Duodenal mucosa (tissue), 2 donors: ENCODE measurements at regions not wholly inside any gene's neighbourhood (a gene's known extent, or its start where the extent isn't known, plus 50 kb on each side); places are given as distances from the start of the nearest gene placed in this dataset.

Source experiments
- H3K27ac ChIP-seq: one replicate; pipeline ENCODE4 v1.7.0; 2013; ENCODE audit warnings: low read depth, low read length
- H3K27me3 ChIP-seq, 2 donors: one replicate each; pipeline ENCODE4 v1.7.0; 2013; ENCODE audit warnings: low read length in 2 of 2, control low read depth in 1 of 2; ENCODE audit not compliant: insufficient read depth in 2 of 2, control insufficient read depth in 1 of 2
- H3K36me3 ChIP-seq, 2 donors: one replicate each; pipeline ENCODE4 v1.7.0; 2013; ENCODE audit warnings: low read length in 2 of 2, control low read depth in 1 of 2; ENCODE audit not compliant: insufficient read depth in 2 of 2, control insufficient read depth in 1 of 2
- H3K4me1 ChIP-seq, 2 donors: one replicate each; pipeline ENCODE4 v1.7.0; 2013; ENCODE audit warnings: low read length in 2 of 2, control low read depth in 1 of 2; ENCODE audit not compliant: insufficient read depth in 2 of 2, control insufficient read depth in 1 of 2
- H3K4me3 ChIP-seq, 2 donors: one replicate each; pipeline ENCODE4 v1.7.0; 2013; ENCODE audit warnings: low read length in 2 of 2, low read depth in 1 of 2
- H3K9ac ChIP-seq, 2 donors: one replicate each; pipeline ENCODE4 v1.7.0; 2013; ENCODE audit warnings: low read length in 2 of 2, low read depth in 1 of 2
- H3K9me3 ChIP-seq, 2 donors: one replicate each; pipeline ENCODE4 v1.7.0; 2013; ENCODE audit warnings: low read length in 2 of 2, control low read depth in 1 of 2; ENCODE audit not compliant: control insufficient read depth in 1 of 2

DNA sequence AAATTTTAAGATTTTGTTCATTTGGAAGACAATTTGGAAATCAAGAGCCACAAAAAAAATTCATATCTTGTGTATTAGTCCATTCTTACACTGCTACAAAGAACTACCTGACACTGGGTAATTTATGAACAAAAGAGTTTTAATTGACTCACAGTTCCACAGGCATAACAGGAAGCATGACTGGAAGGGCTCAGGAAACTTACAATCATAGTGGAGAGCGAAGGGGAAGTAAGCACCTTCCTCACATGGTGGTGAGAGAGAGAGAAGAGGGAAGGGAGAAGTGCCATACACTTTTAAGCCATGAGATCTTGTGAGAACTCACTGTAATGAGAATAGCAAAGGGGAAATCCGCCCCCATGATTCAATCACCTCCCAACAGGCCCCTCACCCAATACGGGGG is 274.4 kb downstream of the KCNN2 start:
- Histone ChIP-seq H3K9me3 (no peaks in the 10 kb centered on the region), H3K4me3 (no peak overlapping the region), H3K27ac (no peak overlapping the region), H3K36me3 (no peaks in the 10 kb centered on the region), H3K27me3 (no peaks in the 10 kb centered on the region), H3K4me1 (no peaks in the 10 kb centered on the region), H3K9ac (no peak overlapping the region)

DNA sequence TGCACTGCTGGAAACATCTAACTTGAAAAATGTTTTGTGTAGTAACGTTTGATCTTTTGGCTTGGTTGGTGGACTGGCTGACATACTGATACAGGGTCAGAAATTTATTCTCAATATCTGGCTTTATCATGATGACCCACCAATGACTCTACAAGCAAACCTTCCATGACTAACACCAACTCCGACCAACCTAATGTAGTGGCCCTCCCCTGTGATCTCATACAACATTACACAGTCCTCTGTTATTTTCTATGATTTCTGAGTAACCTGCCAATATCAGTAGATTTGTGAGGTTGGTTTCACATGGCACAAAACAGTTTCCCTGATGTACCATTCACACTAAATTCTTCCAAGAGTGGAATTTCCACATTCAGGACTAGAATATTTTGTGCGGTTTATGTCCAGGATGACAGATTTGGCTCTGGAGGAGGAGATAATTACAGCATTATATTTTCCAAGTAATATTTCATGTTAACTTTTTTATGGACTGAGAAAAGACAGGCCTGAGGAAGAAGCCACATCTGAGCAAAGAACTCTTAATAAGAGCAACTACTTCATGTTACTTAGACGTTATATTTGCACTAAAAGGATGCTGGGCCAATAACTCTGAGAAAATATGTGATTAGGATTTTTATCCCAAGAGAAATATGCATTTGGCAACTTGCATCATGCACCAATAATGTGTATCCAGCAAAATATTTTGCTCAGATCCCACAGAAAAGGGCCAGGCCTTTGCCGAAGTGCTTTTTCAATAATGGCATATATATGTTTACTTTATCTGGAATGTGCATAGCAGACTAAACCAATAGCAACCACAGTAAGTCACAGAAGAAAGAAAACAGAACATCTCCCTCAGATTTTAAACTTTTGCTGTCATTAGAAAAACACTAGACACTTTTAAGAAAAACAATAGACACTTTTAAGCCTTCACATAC is 273.4 kb downstream of the KCNN2 start:
- Histone ChIP-seq H3K9me3 (no peaks in the 10 kb centered on the region), H3K27ac (no peak overlapping the region)

DNA sequence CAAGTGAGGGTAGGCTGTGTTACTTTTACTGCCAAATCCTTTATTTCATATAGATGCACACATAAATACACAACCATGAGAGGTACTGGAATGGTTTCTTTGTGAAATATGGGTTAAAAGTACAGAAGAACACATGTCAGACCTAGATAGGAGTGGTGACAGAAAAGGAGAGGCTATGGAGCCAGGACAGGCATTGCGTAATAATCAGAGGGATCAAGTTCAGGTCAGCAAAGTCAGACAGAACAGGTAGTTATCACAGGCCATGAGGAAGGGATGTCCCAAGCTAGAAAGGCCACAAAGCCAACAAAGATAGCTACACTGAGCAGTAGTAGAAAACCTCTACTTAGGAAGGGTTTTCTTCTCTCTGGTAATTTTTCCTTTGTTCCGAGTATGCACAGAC is 272.6 kb downstream of the KCNN2 start:
- Histone ChIP-seq H3K9me3 (no peaks in the 10 kb centered on the region), H3K27ac (no peak overlapping the region), H3K36me3 (no peaks in the 10 kb centered on the region), H3K27me3 (no peaks in the 10 kb centered on the region), H3K4me1 (no peaks in the 10 kb centered on the region), H3K9ac (no peak overlapping the region), H3K4me3 (no peak overlapping the region)

More for the DNA sequence above, 273.4 kb downstream of the KCNN2 start:
- no peaks in the 10 kb centered on the region for H3K36me3 ChIP-seq
- H3K4me3 ChIP-seq = no peak overlapping the region
- no peaks in the 10 kb centered on the region for H3K4me1 ChIP-seq
- H3K27me3 ChIP-seq = no peaks in the 10 kb centered on the region
- no peak overlapping the region for H3K9ac ChIP-seq

DNA sequence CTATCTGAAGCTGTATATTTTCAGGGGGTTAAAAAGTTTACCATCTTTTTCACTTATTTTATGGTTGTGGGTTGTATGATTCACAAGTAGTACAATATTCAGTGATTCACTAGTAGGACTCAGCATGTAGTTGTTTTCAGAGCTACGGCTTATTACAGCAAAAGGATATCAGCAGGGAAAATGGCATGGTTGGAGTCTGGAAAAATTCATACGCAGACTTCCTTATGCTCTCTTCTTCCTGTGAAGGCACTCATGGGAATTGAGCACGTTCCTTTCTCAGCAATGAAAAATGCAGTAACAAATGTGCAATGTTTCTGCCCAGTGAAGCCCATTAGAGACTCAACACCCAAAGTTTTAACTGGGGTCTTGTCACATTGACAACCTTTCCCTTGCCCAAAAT is 250.5 kb downstream of the KCNN2 start:
- Histone ChIP-seq H3K4me1 (no peaks in the 10 kb centered on the region), H3K36me3 (no peaks in the 10 kb centered on the region), H3K9ac (no peak overlapping the region), H3K27ac (no peak overlapping the region), H3K4me3 (no peak overlapping the region), H3K27me3 (no peaks in the 10 kb centered on the region), H3K9me3 (peaks cover under 1 to 6% of the 10 kb centered on the region in 2 donors)

DNA sequence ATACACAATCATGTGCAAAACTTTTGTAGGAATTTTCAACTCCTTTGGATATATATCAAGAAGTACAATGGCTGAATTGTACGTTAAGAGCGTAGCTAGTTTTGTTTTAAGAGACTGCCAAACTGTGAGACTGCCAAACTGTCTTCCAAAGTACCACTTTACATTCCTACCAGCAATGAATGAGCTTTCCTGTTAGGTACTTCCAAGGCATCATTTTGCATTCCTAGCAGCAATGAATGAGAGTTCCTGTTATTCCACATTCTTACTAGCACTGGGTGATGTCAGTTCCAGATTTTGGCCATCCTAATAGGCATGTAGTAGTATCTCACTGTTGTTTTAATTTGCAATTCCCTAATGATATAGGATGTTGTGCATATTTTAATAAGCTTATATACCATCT is 219.3 kb downstream of the KCNN2 start:
- H3K9me3 ChIP-seq = peaks cover 0 to 11% of the 10 kb centered on the region in 2 donors
- H3K27me3 ChIP-seq = no peaks in the 10 kb centered on the region
- H3K36me3 ChIP-seq = no peaks in the 10 kb centered on the region
- no peak overlapping the region for H3K27ac ChIP-seq
- no peak overlapping the region for H3K4me3 ChIP-seq
- no peak overlapping the region for H3K9ac ChIP-seq
- no peaks in the 10 kb centered on the region for H3K4me1 ChIP-seq

- no peak overlapping the region for H3K9ac ChIP-seq
- no peak overlapping the region for H3K4me3 ChIP-seq
- peaks cover 0 to 7% of the 10 kb centered on the region in 2 donors for H3K9me3 ChIP-seq
- no peaks in the 10 kb centered on the region for H3K36me3 ChIP-seq
- H3K4me1 ChIP-seq = no peaks in the 10 kb centered on the region
- H3K27ac ChIP-seq = no peak overlapping the region
- no peaks in the 10 kb centered on the region for H3K27me3 ChIP-seq
These were observed 204.0 kb downstream of the KCNN2 start for GRCh38 chr5:114565871-114566270.

GRCh38 chr5:114565139-114565538 is 203.3 kb downstream of the KCNN2 start:
- Histone ChIP-seq H3K27me3 (no peaks in the 10 kb centered on the region), H3K36me3 (no peaks in the 10 kb centered on the region), H3K4me1 (no peaks in the 10 kb centered on the region), H3K9ac (no peak overlapping the region), H3K27ac (no peak overlapping the region), H3K9me3 (peaks cover 0 to 7% of the 10 kb centered on the region in 2 donors), H3K4me3 (no peak overlapping the region)

GRCh38 chr5:114561415-114561814 is 199.5 kb downstream of the KCNN2 start:
- Histone ChIP-seq H3K36me3 (no peaks in the 10 kb centered on the region), H3K4me1 (no peaks in the 10 kb centered on the region), H3K9ac (no peak overlapping the region), H3K4me3 (no peak overlapping the region), H3K9me3 (peaks cover 0 to 7% of the 10 kb centered on the region in 2 donors), H3K27me3 (no peaks in the 10 kb centered on the region), H3K27ac (no peak overlapping the region)
